ENCODE measurements at regions not wholly inside any gene's neighbourhood (a gene's known extent, or its start where the extent isn't known, plus 50 kb on each side); places are given as distances from the start of the nearest gene placed in this dataset.

DNA sequence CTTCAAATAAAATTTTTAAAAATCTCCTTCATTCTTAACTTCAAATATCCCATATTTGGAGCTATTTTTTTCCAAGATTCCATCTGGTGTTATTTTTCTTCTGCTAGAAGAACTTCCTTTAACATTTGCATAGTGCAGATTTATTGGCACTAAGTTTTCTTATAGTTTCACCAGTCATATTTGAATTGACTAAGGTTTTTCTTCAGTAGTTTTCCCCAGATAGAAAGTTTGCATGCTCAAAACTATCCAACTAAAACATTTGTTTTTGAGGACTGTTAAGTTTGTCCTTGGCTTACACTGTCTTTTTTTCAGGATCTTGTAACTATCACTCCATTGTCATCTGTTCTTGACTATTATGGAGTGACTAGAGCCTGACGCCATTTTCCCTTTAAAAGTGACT is 606.7 kb downstream of the TAF11L14 start:
- no peaks in the 10 kb centered on the region for H3K36me3 ChIP-seq (ENCODE audit: control insufficient read depth, insufficient read depth, low read length)
- no CpG with 5 or more reads among the region's 1 CpG for WGBS (ENCODE audit: insufficient coverage, low lambda C conversion rate)

DNA sequence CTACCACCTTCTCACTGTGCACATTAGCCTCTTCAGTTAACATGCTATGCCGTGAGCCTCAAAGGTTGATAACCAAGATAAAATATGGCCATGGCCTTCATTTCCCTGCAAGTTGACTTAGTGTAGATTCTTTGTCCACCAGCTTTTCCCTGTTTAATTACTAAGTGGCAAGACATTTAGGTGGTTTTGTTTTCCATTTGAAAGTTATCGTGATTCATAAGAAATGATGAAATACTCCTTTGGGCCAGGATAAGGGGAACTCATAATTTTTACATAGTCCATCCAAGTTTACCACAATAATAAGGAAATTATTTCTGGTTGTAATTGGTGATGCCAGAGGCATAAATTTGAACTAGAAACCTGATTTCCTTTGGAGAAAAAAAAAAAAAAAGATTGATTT is 609.6 kb downstream of the TAF11L14 start:
- no peaks in the 10 kb centered on the region for H3K36me3 ChIP-seq (ENCODE audit: control insufficient read depth, insufficient read depth, low read length)
- no peaks in the 10 kb centered on the region for H3K4me1 ChIP-seq (ENCODE audit: control insufficient read depth, insufficient read depth, low read length)
- no peaks in the 10 kb centered on the region for H3K27me3 ChIP-seq (ENCODE audit: control insufficient read depth, insufficient read depth, low read length)
- DNase-seq, result no peak
- H3K4me3 ChIP-seq (ENCODE audit: low read length), result no peak overlapping the region
- no peak overlapping the region for H3K27ac ChIP-seq (ENCODE audit: low read length)
- H3K9me3 ChIP-seq (ENCODE audit: control insufficient read depth, low read depth, low read length), result no peaks in the 10 kb centered on the region
- 88% methylated on average over 1 of the region's 2 CpGs for WGBS (ENCODE audit: insufficient coverage, low lambda C conversion rate)

More for the DNA sequence above, 606.7 kb downstream of the TAF11L14 start:
- no peak overlapping the region for H3K27ac ChIP-seq (ENCODE audit: low read length)
- DNase-seq, result no peak
- H3K27me3 ChIP-seq (ENCODE audit: control insufficient read depth, insufficient read depth, low read length), result no peaks in the 10 kb centered on the region
- no peak overlapping the region for H3K4me3 ChIP-seq (ENCODE audit: low read length)
- H3K9me3 ChIP-seq (ENCODE audit: control insufficient read depth, low read depth, low read length), result no peaks in the 10 kb centered on the region
- H3K4me1 ChIP-seq (ENCODE audit: control insufficient read depth, insufficient read depth, low read length), result no peaks in the 10 kb centered on the region

DNA sequence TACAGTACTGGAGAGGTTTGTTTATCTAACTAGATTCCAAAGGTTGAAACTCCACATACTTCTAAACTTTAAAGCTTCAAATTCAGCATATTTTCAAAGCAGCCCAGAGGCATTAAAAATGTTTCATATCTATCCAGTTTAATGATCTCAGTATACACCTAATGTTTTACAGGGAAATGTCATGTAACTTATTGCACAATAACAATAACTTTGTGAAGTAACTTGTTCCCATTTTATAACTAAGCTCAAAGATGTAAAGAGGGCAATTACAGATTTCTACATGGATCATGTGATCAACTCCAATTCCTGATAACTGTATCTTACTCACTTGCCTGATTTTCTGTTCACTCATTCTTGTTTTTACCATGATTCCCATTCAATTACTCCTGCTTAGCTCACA is 610.0 kb downstream of the TAF11L14 start:
- H3K36me3 ChIP-seq (ENCODE audit: control insufficient read depth, insufficient read depth, low read length), result no peaks in the 10 kb centered on the region
- no peak overlapping the region for H3K4me3 ChIP-seq (ENCODE audit: low read length)
- no peaks in the 10 kb centered on the region for H3K9me3 ChIP-seq (ENCODE audit: control insufficient read depth, low read depth, low read length)
- DNase-seq, result no peak
- H3K4me1 ChIP-seq (ENCODE audit: control insufficient read depth, insufficient read depth, low read length), result no peaks in the 10 kb centered on the region
- H3K27me3 ChIP-seq (ENCODE audit: control insufficient read depth, insufficient read depth, low read length), result no peaks in the 10 kb centered on the region
- no peak overlapping the region for H3K27ac ChIP-seq (ENCODE audit: low read length)

DNA sequence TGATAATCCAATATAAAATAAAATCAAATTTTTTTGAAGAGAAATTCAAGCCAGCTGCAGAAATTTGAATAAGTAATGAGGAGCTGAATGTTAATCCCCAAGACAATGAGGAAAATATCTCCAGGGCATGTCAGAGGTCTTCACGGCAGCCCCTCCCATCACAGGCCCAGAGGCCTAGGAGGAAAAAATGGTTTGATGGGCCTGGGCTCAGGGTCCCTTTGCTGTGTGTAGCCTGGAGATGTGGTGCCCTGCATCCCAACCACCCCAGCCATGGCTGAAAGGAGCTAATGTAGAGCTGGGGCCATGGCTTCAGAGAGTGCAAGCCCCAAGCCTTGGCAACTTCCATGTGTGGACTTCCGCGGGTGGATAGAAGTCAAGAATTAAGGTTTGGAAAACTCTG is 618.3 kb downstream of the TAF11L14 start:
- Histone ChIP-seq H3K36me3 (ENCODE audit: control insufficient read depth, insufficient read depth, low read length) (no peaks in the 10 kb centered on the region), H3K9me3 (ENCODE audit: control insufficient read depth, low read depth, low read length) (peaks cover 6% of the 10 kb centered on the region), H3K4me3 (ENCODE audit: low read length) (no peak overlapping the region), H3K4me1 (ENCODE audit: control insufficient read depth, insufficient read depth, low read length) (no peaks in the 10 kb centered on the region), H3K27ac (ENCODE audit: low read length) (no peak overlapping the region), H3K27me3 (ENCODE audit: control insufficient read depth, insufficient read depth, low read length) (no peaks in the 10 kb centered on the region)
- no CpG with 5 or more reads among the region's 3 CpGs for WGBS (ENCODE audit: insufficient coverage, low lambda C conversion rate)
- no peak for DNase-seq

DNA sequence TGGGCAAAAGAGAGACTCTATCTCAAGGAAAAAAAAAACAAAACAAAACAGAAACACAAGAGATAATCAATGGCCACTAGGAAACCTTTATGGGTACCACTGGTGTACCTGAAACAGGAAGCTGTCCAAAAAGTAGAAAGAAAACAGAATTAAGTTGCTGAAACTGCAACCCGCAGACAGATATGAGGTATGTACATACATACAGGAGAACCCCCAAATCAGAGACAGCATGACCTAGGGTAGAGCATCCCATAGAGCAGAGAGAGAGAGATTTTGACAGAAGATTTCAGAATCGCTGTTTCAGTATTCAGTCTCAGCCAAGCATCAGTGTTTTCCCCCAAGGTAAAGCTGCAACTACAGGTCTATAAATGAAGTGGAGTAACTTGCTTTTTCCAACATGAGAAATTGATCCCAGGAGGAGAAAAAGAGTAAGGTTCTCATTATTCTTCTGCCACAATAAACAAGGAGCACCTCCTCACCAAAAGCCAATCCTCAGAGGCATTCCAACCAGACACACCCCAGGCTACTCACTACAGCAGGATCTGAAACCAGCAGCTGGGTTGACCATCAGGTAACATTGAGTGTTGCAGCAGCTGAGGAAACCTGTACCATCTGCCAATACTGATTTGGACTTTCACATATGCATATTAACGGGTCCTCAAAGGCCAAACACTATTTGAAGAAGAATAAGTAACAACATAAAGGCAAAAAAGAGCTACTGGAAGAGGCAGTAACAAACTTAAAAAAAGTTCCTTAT is 630.0 kb downstream of the TAF11L14 start:
- Histone ChIP-seq H3K9me3 (ENCODE audit: control insufficient read depth, low read depth, low read length) (no peaks in the 10 kb centered on the region), H3K36me3 (ENCODE audit: control insufficient read depth, insufficient read depth, low read length) (no peaks in the 10 kb centered on the region), H3K4me3 (ENCODE audit: low read length) (no peak overlapping the region), H3K27ac (ENCODE audit: low read length) (no peak overlapping the region), H3K4me1 (ENCODE audit: control insufficient read depth, insufficient read depth, low read length) (no peaks in the 10 kb centered on the region), H3K27me3 (ENCODE audit: control insufficient read depth, insufficient read depth, low read length) (no peaks in the 10 kb centered on the region)
- DNase-seq, result no peak
- WGBS (ENCODE audit: insufficient coverage, low lambda C conversion rate), result no CpG with 5 or more reads among the region's 3 CpGs

DNA sequence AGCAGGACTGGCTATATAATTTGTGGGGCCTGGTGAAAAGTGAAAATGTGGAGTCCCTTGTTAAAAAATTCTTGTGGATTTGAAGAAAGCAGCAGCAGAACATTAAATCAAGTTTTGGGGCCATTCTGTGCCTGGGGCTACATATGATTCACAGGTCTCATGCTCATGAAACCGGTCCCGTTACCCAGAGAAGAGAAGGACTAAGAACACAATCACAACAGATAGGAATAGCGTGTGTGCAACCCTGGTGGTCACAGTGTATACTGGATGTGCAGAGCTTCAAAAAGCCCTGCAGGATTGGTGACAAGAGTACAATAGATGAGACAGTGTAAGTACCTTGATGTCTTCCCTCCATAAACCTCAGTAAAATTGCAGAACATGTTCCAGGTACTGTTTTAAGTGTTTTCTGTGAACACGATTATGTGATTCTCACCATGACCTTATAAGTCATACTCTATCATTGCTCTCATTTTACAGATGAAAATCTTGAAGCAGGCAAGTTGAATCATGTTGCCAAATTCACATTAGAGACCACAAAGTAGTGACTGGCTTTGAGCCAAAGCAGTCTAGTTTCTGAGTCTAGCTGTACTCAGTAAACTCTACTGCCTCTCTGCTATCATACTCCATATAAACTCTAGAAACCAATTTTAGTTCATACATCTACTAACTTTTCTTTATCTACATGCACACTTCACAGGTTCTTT is 636.5 kb downstream of the TAF11L14 start:
- H3K4me1 ChIP-seq (ENCODE audit: control insufficient read depth, insufficient read depth, low read length), result no peaks in the 10 kb centered on the region
- 100% methylated on average over 1 of the region's 4 CpGs for WGBS (ENCODE audit: insufficient coverage, low lambda C conversion rate)
- no peak overlapping the region for H3K4me3 ChIP-seq (ENCODE audit: low read length)
- no peak overlapping the region for H3K27ac ChIP-seq (ENCODE audit: low read length)
- no peaks in the 10 kb centered on the region for H3K36me3 ChIP-seq (ENCODE audit: control insufficient read depth, insufficient read depth, low read length)
- no peak for DNase-seq
- H3K27me3 ChIP-seq (ENCODE audit: control insufficient read depth, insufficient read depth, low read length), result no peaks in the 10 kb centered on the region
- no peaks in the 10 kb centered on the region for H3K9me3 ChIP-seq (ENCODE audit: control insufficient read depth, low read depth, low read length)

DNA sequence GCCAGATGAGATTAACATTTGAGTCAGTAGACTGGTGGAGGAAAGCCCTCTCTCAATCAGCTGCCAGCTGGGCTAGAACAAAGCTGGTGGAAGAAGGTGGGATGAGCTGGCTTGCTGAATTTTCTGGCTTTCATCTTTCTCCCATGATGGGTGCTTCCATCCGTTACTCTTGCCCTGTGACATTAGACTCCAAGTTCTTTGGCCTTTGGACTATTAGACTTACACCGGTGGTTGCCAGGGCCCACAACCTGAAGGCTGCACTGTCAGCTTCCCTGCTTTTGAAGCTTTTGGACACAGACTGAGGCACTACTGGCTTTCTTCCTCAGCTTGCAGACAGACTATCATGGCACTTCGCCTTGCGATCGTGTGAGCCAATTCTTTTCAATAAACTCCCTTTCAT is 642.7 kb downstream of the TAF11L14 start:
- H3K27me3 ChIP-seq (ENCODE audit: control insufficient read depth, insufficient read depth, low read length), result no peaks in the 10 kb centered on the region
- no peak overlapping the region for H3K27ac ChIP-seq (ENCODE audit: low read length)
- no peak for DNase-seq
- no peak overlapping the region for H3K4me3 ChIP-seq (ENCODE audit: low read length)
- no peaks in the 10 kb centered on the region for H3K9me3 ChIP-seq (ENCODE audit: control insufficient read depth, low read depth, low read length)
- no peaks in the 10 kb centered on the region for H3K4me1 ChIP-seq (ENCODE audit: control insufficient read depth, insufficient read depth, low read length)
- WGBS (ENCODE audit: insufficient coverage, low lambda C conversion rate), result no CpG with 5 or more reads among the region's 5 CpGs
- H3K36me3 ChIP-seq (ENCODE audit: control insufficient read depth, insufficient read depth, low read length), result no peaks in the 10 kb centered on the region

DNA sequence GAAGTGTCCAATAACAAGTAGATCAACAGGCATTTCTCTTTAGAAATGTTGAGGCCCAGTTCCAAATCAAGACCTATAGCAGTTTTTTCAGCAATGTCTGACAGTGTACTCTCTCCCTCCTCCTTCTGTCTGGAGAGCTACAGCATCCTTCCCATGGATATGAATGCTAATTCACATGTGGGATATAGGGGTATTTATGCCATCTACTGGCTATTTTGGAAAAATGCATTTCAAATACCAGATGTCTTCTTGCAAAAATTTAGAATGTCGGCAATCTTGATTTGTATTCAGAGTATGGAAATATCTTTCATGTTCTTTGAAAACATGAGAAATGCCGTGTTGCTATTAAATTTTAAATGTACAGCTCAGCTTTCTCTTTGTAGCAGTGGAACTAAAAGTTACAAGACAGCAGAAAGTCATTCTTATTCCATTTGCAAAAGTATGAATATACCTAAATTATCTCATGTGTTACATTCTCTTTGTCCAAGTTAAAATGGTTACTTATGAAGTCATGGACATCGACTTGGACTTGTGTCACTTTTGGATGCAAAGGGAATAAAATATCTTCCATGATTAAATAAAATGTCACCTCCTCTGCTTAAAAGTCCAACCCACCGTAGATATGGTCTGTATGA is 647.8 kb downstream of the TAF11L14 start:
- DNase-seq, result peak in 1 of 2 donors; percentile 4

DNA sequence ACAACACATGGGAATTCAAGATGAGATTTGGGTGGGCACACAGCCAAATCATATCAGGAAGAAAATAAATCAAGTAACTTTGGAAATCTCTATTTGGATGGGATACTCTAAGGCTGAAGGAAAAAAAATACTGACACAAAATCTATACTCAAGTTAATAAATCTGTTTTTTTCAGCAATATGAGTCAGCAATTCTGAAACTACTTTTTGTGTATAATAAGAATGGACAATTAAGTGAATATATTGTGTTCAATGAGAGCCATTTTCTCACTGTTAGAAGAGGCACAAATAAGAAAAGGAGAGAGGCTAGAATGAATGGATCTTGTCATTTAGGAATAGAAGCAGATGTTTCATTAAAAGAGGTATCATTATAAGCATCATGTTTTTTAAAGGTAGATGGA is 651.0 kb downstream of the TAF11L14 start:
- Histone ChIP-seq H3K9me3 (ENCODE audit: control insufficient read depth, low read depth, low read length) (no peaks in the 10 kb centered on the region), H3K27me3 (ENCODE audit: control insufficient read depth, insufficient read depth, low read length) (no peaks in the 10 kb centered on the region), H3K36me3 (ENCODE audit: control insufficient read depth, insufficient read depth, low read length) (no peaks in the 10 kb centered on the region), H3K27ac (ENCODE audit: low read length) (no peak overlapping the region), H3K4me1 (ENCODE audit: control insufficient read depth, insufficient read depth, low read length) (no peaks in the 10 kb centered on the region), H3K4me3 (ENCODE audit: low read length) (no peak overlapping the region)
- no peak for DNase-seq

More for the DNA sequence above, 647.8 kb downstream of the TAF11L14 start:
- H3K4me1 ChIP-seq (ENCODE audit: control insufficient read depth, insufficient read depth, low read length), result no peaks in the 10 kb centered on the region
- WGBS (ENCODE audit: insufficient coverage, low lambda C conversion rate), result no CpG with 5 or more reads among the region's 4 CpGs
- H3K9me3 ChIP-seq (ENCODE audit: control insufficient read depth, low read depth, low read length), result no peaks in the 10 kb centered on the region
- no peaks in the 10 kb centered on the region for H3K27me3 ChIP-seq (ENCODE audit: control insufficient read depth, insufficient read depth, low read length)
- H3K36me3 ChIP-seq (ENCODE audit: control insufficient read depth, insufficient read depth, low read length), result no peaks in the 10 kb centered on the region
- no peak overlapping the region for H3K4me3 ChIP-seq (ENCODE audit: low read length)
- no peak overlapping the region for H3K27ac ChIP-seq (ENCODE audit: low read length)

DNA sequence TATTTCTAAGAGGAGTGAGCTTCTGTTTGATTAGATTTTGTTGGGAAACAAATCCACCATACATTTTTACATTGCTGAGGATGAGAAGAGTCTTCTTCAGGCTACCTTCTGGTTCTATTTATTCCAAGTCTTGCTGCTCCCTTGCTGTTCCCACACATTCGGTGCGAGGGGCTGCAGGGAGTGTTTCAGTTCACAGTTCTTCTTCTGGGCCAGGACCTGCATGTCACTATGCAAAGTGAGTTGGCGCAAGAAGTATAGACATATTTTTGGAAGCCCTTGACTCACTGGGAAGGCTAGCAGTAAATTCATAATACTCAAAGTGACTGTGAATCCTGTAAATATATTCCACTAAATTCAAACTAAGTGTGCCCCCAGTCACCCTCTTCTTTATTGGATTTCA is 657.9 kb downstream of the TAF11L14 start:
- no peaks in the 10 kb centered on the region for H3K27me3 ChIP-seq (ENCODE audit: control insufficient read depth, insufficient read depth, low read length)
- no peaks in the 10 kb centered on the region for H3K36me3 ChIP-seq (ENCODE audit: control insufficient read depth, insufficient read depth, low read length)
- H3K27ac ChIP-seq (ENCODE audit: low read length), result no peak overlapping the region
- no CpG with 5 or more reads among the region's 3 CpGs for WGBS (ENCODE audit: insufficient coverage, low lambda C conversion rate)
- H3K9me3 ChIP-seq (ENCODE audit: control insufficient read depth, low read depth, low read length), result no peaks in the 10 kb centered on the region
- H3K4me1 ChIP-seq (ENCODE audit: control insufficient read depth, insufficient read depth, low read length), result no peaks in the 10 kb centered on the region
- no peak for DNase-seq
- H3K4me3 ChIP-seq (ENCODE audit: low read length), result no peak overlapping the region
